HepG2 (cell line): ENCODE measurements at regions not wholly inside any gene's neighbourhood (a gene's known extent, or its start where the extent isn't known, plus 50 kb on each side); places are given as distances from the start of the nearest gene placed in this dataset.

ENCODE experiments used
- ATAC-seq: fragments of 200-7000 bp; cut with Tn5 transposase; 3 replicates; pipeline ENCODE4 v1.9.1; 2020; ENCODE audit warnings: mild to moderate bottlenecking, moderate library complexity
- BruUV-seq: library from RNA; stranded (reverse); fragments of 400-500 nt; replicated peaks from 2 replicates; lab custom pipeline; 2021; lab: Mats Ljungman, UMichigan
- CTCF ChIA-PET: fragments of 300-600 bp; formaldehyde crosslinking; extraction: SDS; loops from one replicate; lab custom pipeline; 2021; ENCODE audit warnings: low total read pairs, inconsistent platforms, low intra/inter-chr PET ratio; lab: Yijun Ruan, JAX
- POLR2A ChIA-PET: fragments of 350-600 bp; sonication (Branson Sonifier 250); formaldehyde crosslinking; loops from one replicate; lab custom pipeline; 2020; ENCODE audit warnings: antibody characterized with exemption, inconsistent platforms; lab: Yijun Ruan, JAX
- DNase-seq: peaks from one replicate; pipeline ENCODE4 v3.0.0-alpha.2; 2015; ENCODE audit warnings: low spot score
- FAIRE-seq: peaks from 3 replicates; lab custom pipeline; 2011; peaks lifted over from hg19 to GRCh38; lab: Jason Lieb, UNC
- H2AFZ ChIP-seq: one replicate; pipeline ENCODE4 v1.6.1; 2011; ENCODE audit warnings: low read length, inconsistent platforms
- H3K27ac ChIP-seq: fragments of 300-600 bp; 3 replicates; pipeline ENCODE4 v1.8.0; 2011; ENCODE audit warnings: mixed run types, mild to moderate bottlenecking, mixed read lengths, low read length, inconsistent platforms; ENCODE audit not compliant: insufficient read depth; ENCODE audit errors: extremely low read length
- H3K27me3 ChIP-seq, 2 experiments: fragments of 200-600 bp in 1 of 2; 2 replicates in 1 of 2; 3 replicates in 1 of 2; pipeline versions ENCODE4 v1.6.0 to v1.8.0; 2011; ENCODE audit warnings: low read length in 2 of 2, mild to moderate bottlenecking in 2 of 2, moderate library complexity in 2 of 2, inconsistent platforms in 1 of 2; ENCODE audit not compliant: insufficient read depth in 2 of 2, control insufficient read depth in 1 of 2
- H3K36me3 ChIP-seq, 2 experiments: fragments of 200-600 bp in 1 of 2; replicated peaks in 1 of 2; 2 replicates in 1 of 2; 3 replicates in 1 of 2; pipeline versions ENCODE4 v1.5.1 to v1.8.0; 2011; ENCODE audit warnings: low read length in 2 of 2, inconsistent platforms in 1 of 2; ENCODE audit not compliant: insufficient read depth in 2 of 2, control insufficient read depth in 1 of 2
- H3K4me1 ChIP-seq: 2 replicates; pipeline ENCODE4 v1.5.1; 2012; ENCODE audit warnings: low read length, inconsistent platforms; ENCODE audit not compliant: insufficient read depth
- H3K4me2 ChIP-seq: 2 replicates; pipeline ENCODE4 v1.6.0; 2011; ENCODE audit warnings: low read depth, low read length, inconsistent platforms
- H3K4me3 ChIP-seq, 3 experiments: fragments of 200-600 bp in 1 of 3; sonication (generic), shearing (Covaris generic) in 1 of 3; replicated peaks in 1 of 3; 2 replicates each; pipeline ENCODE4 v1.5.1; 2011 to 2016; ENCODE audit warnings: low read length in 3 of 3, inconsistent platforms in 2 of 3, low read depth in 2 of 3, mild to moderate bottlenecking in 2 of 3, control low read depth in 1 of 3, mixed read lengths in 1 of 3; ENCODE audit not compliant: insufficient read depth in 1 of 3
- H3K79me2 ChIP-seq: one replicate; pipeline ENCODE4 v1.6.1; 2011; ENCODE audit warnings: low read length, inconsistent platforms; ENCODE audit not compliant: insufficient read depth
- H3K9ac ChIP-seq: 2 replicates; pipeline ENCODE4 v1.6.0; 2011; ENCODE audit warnings: mild to moderate bottlenecking, low read depth, low read length, inconsistent platforms; ENCODE audit not compliant: insufficient read depth
- H3K9me3 ChIP-seq: 2 replicates; pipeline ENCODE4 v1.5.1; 2012; ENCODE audit warnings: mild to moderate bottlenecking, low read length
- H4K20me1 ChIP-seq: 2 replicates; pipeline ENCODE4 v1.6.0; 2011; ENCODE audit warnings: inconsistent platforms, mild to moderate bottlenecking, low read length, moderate library complexity; ENCODE audit not compliant: insufficient read depth
- CEBPZ ChIP-seq: IDR thresholded peaks from 2 replicates; pipeline ENCODE4 v1.6.1; 2012; ENCODE audit warnings: low read length, improper control_type of control experiment
- KLF16 ChIP-seq, 2 experiments: sonication (generic) in 1 of 2; formaldehyde crosslinking in 1 of 2; IDR thresholded peaks; 2 replicates each; pipeline versions ENCODE4 v1.6.1 to v1.8.0; 2016 to 2023; ENCODE audit warnings: missing genetic modification reagents in 2 of 2, missing compliant biosample characterization in 1 of 2
- MAZ ChIP-seq, 2 experiments: sonication (generic) in 1 of 2; formaldehyde crosslinking in 1 of 2; IDR thresholded peaks; 2 replicates each; pipeline versions ENCODE4 v1.5.0 to v1.6.1; 2012 to 2020; ENCODE audit warnings: low read depth in 2 of 2, mild to moderate bottlenecking in 2 of 2, borderline replicate concordance in 1 of 2, improper control_type of control experiment in 1 of 2, low read length in 1 of 2, missing genetic modification reagents in 1 of 2, moderate library complexity in 1 of 2
- NFYB ChIP-seq: sonication (generic); formaldehyde crosslinking; IDR thresholded peaks from 2 replicates; pipeline ENCODE4 v1.4.0; 2020; ENCODE audit warnings: missing genetic modification reagents
- PAXIP1 ChIP-seq: sonication (generic); formaldehyde crosslinking; conservative IDR thresholded peaks from 2 replicates; pipeline ENCODE4 v1.4.0; 2020; ENCODE audit warnings: mild to moderate bottlenecking, missing genetic modification reagents, moderate library complexity
- TAF15 ChIP-seq: fragments of 200-400 bp; formaldehyde crosslinking; IDR thresholded peaks from one replicate; pipeline ENCODE4 v1.6.1; 2018; ENCODE audit warnings: mild to moderate bottlenecking, low read depth, low read length; ENCODE audit not compliant: poor library complexity, severe bottlenecking
- ZFY ChIP-seq: sonication (generic); formaldehyde crosslinking; IDR thresholded peaks from 2 replicates; pipeline ENCODE4 v1.4.0; 2020; ENCODE audit warnings: missing genetic modification reagents
- ZNF432 ChIP-seq: sonication (generic); formaldehyde crosslinking; IDR thresholded peaks from 2 replicates; pipeline ENCODE4 v1.5.0; 2020; ENCODE audit warnings: missing genetic modification reagents, mild to moderate bottlenecking, borderline replicate concordance
- WGBS: methylation state at CpG from one replicate; pipeline ENCODE4 v1.1.6; 2017; ENCODE audit warnings: low lambda C conversion rate; 5-methylcytosine and 5-hydroxymethylcytosine counted together
- in situ Hi-C: cut with HindIII; loops from 2 replicates; pipeline ENCODE4 v1.10.0; 2017; ENCODE audit warnings: low pct_unique_long_range_greater_than_20kb; ENCODE audit not compliant: extremely low pct_ligation_motif_present
- intact Hi-C: fragments of 100-400 bp; cut with micrococcal nuclease; formaldehyde crosslinking; loops from one replicate; pipeline ENCODE4 v1.10.0; 2022; ENCODE audit not compliant: unreplicated experiment

DNA sequence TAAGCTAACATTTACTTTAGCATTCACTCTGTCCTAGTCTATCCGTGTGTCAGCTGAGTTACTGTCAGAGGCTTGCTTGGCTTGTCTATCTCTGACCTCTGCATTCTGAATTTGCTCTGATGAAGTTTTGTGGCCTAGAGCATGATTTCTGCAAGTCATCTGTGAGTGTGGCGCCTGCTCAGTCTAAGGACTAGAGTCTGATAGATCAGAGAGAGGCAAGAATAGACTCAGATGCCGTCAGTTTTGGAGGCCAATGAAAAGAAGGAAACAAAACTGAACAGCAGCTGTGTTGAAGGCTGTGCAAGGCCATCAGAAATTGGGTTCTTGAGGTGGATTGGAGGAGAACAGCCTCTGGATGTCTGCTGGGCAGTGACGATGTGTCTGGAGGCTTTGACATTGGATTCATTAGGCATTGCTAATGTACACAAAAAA lies 573.1 kb downstream of the USP25 start:
- H2AFZ ChIP-seq, result no peak overlapping the region
- in situ Hi-C loops, result no loop called here
- 4% methylated on average over 4 of the region's 4 CpGs for WGBS

More for the DNA sequence above, 573.1 kb downstream of the USP25 start:
- Histone ChIP-seq H3K4me2 (no peak overlapping the region), H3K79me2 (no peaks in the 10 kb centered on the region), H3K27ac (no peak overlapping the region), H4K20me1 (no peaks in the 10 kb centered on the region), H3K36me3 (no peaks in the 10 kb centered on the region), H3K27me3 (no peaks in the 10 kb centered on the region), H3K4me1 (no peaks in the 10 kb centered on the region), H3K4me3 (no peak overlapping the region), H3K9me3 (no peaks in the 10 kb centered on the region), H3K9ac (no peak overlapping the region)
- BruUV-seq, result no TSS peak
- no peak for TF ChIP-seq KLF16 (CRISPR knock-in tag; IDR thresholded peaks at IDR 0.05)
- TF ChIP-seq ZNF432 (CRISPR knock-in tag), result no peak
- no peak for TF ChIP-seq ZFY
- no peak for TF ChIP-seq PAXIP1
- TF ChIP-seq NFYB, result no peak
- no peak for TF ChIP-seq CEBPZ
- TF ChIP-seq TAF15, result no peak
- no peak for TF ChIP-seq MAZ (IDR thresholded peaks at IDR 0.05; ENCODE audit: borderline replicate concordance, low read depth, low read length)
- TF ChIP-seq MAZ (CRISPR knock-in tag; IDR thresholded peaks at IDR 0.05; ENCODE audit: low read depth), result no peak
- FAIRE-seq (no peak), DNase-seq (no peak), ATAC-seq (peak; percentile 49; the same call in 2 of the 3 replicates)
- intact Hi-C loops, result no loop called here
- ChIA-PET CTCF (no interaction called here), POLR2A (no interaction called here)
